ENCODE measurements at regions not wholly inside any gene's neighbourhood (a gene's known extent, or its start where the extent isn't known, plus 50 kb on each side); places are given as distances from the start of the nearest gene placed in this dataset.
A peak's percentile ranks its signal among the peaks of the same experiment; 100 is the strongest.

DNA sequence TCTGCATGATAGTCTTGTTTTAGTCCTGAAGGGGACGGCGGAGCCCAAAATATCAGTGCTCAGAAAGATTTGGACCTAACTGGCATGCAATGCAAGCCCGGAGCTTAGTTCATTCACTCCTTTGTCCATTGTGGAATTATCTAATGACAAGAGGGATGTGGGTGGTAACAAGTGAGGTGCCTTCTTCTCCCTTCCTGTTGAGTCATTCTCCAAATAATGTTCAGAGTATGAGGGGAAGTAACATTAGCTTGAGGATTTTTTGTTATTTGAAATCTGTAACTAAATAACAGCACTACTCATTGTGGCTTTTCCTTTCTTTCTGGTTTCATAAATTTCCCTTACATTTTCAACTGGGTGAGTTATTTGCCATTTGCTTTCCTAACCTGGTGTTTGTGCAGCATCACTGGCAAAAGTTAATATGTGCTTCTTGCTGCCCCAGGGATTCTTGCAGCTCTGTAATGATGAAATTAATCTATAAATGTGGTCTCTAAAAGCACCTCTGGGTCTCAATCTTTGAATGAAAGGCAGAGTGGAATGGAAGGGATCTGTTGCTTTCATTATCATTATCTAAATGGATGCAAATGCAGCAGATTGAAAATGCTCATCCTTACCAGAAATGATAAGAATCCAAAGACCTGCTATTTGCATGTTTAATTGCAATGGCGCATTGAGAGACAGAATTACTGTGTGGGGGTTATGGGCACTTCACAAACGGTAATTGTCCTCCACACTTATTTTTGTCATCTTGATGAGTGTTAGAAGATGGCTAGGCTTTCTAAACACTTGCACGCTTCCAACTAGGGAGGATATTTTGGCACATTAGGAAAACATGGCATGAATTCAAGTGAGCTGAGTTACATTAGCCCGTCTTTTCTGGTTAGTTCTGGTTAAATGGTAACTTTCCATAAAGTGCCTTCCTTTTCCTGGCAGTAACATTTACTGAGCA is 89.9 kb upstream of the MITF start:
- TF ChIP-seq, protein P1, sequence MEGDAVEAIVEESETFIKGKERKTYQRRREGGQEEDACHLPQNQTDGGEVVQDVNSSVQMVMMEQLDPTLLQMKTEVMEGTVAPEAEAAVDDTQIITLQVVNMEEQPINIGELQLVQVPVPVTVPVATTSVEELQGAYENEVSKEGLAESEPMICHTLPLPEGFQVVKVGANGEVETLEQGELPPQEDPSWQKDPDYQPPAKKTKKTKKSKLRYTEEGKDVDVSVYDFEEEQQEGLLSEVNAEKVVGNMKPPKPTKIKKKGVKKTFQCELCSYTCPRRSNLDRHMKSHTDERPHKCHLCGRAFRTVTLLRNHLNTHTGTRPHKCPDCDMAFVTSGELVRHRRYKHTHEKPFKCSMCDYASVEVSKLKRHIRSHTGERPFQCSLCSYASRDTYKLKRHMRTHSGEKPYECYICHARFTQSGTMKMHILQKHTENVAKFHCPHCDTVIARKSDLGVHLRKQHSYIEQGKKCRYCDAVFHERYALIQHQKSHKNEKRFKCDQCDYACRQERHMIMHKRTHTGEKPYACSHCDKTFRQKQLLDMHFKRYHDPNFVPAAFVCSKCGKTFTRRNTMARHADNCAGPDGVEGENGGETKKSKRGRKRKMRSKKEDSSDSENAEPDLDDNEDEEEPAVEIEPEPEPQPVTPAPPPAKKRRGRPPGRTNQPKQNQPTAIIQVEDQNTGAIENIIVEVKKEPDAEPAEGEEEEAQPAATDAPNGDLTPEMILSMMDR (IDR thresholded peaks at IDR 0.05; ENCODE audit: insufficient read depth, low read length, severe bottlenecking) = no peak
- Histone ChIP-seq H3K27me3 (ENCODE audit: control insufficient read depth, insufficient read depth, low read length) (no peaks in the 10 kb centered on the region), H3K4me3 (ENCODE audit: low read depth, low read length) (no peak overlapping the region), H3K36me3 (ENCODE audit: control insufficient read depth, insufficient read depth, low read length) (no peaks in the 10 kb centered on the region)
- no peak for FAIRE-seq
- DNase-seq (ENCODE audit: low read depth) = peak; percentile 78

DNA sequence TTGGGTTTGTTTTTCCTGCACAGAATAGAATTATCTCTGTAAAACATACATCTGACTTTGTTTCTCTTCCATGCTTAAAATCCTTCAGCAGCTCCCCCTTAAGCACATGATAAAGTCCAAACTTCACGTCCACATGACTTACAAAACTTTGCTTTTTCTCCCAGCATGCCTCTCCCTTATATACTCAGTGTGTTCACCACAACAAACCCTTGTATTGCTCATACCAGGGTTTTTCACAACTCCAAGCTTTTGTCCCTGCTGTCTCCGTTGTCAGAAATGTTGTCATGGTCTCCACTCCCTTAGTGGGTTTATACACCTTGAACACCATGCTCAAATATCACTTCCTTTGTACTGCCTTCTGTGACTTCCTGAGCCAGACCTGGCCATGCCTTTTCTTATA is 91.1 kb upstream of the MITF start:
- Histone ChIP-seq H3K27me3 (ENCODE audit: control insufficient read depth, insufficient read depth, low read length) (no peaks in the 10 kb centered on the region), H3K36me3 (ENCODE audit: control insufficient read depth, insufficient read depth, low read length) (no peaks in the 10 kb centered on the region), H3K4me3 (ENCODE audit: low read depth, low read length) (no peak overlapping the region)
- TF ChIP-seq, protein P1 (IDR thresholded peaks at IDR 0.05; ENCODE audit: insufficient read depth, low read length, severe bottlenecking) = no peak
- DNase-seq (ENCODE audit: low read depth) (no peak), FAIRE-seq (no peak)

DNA sequence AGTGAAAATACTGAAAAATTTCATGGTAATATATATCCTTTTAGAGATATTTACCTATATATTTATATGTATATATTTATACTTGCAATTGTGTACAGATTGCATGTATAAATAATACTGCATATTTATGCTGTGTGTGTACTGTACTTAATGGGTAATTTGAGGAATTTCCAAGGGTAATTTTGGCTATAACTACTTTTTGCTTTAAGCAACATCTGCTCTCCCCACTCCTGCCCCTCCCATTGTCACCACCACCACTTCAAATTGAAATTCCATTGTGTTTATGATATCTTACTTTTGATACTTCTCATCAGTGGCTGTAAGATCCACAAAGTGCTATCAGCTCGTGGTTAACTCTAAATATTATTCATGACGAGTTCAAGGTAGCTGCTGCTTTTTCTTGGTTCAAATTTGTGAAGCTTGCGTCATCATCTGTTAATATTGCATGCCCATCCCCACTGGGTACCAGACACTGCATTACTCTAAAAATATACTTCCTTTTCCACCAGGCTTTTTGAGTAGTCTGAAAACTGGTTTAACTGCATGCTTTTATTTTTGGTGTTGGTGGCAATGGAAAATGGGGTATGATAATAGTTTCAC is 91.7 kb upstream of the MITF start:
- FAIRE-seq (no peak), DNase-seq (ENCODE audit: low read depth) (no peak)
- TF ChIP-seq, protein P1 (IDR thresholded peaks at IDR 0.05; ENCODE audit: insufficient read depth, low read length, severe bottlenecking) = no peak
- Histone ChIP-seq H3K27me3 (ENCODE audit: control insufficient read depth, insufficient read depth, low read length) (no peaks in the 10 kb centered on the region), H3K4me3 (ENCODE audit: low read depth, low read length) (no peak overlapping the region), H3K36me3 (ENCODE audit: control insufficient read depth, insufficient read depth, low read length) (no peaks in the 10 kb centered on the region)

DNA sequence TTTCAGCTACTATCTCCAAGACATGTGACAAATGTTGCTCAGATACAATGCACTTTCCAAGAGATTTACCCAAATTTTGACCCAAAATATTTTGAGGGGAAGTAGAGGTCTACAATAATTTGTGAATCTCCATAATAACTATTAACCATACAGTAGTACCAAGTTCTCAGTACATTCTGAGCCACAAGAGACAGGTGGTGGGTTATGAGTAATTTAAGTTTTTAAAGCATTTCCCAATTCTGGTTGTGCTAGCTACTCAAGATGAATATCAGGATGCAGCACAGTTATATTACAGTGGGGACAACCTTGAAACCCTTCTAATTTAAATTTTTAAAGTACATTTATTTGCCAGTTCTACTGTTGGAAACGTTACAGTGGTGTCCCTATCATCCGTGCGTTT is 92.2 kb upstream of the MITF start:
- FAIRE-seq (no peak), DNase-seq (ENCODE audit: low read depth) (no peak)
- Histone ChIP-seq H3K4me3 (ENCODE audit: low read depth, low read length) (no peak overlapping the region), H3K36me3 (ENCODE audit: control insufficient read depth, insufficient read depth, low read length) (no peaks in the 10 kb centered on the region), H3K27me3 (ENCODE audit: control insufficient read depth, insufficient read depth, low read length) (no peaks in the 10 kb centered on the region)
- TF ChIP-seq, protein P1 (IDR thresholded peaks at IDR 0.05; ENCODE audit: insufficient read depth, low read length, severe bottlenecking) = no peak

DNA sequence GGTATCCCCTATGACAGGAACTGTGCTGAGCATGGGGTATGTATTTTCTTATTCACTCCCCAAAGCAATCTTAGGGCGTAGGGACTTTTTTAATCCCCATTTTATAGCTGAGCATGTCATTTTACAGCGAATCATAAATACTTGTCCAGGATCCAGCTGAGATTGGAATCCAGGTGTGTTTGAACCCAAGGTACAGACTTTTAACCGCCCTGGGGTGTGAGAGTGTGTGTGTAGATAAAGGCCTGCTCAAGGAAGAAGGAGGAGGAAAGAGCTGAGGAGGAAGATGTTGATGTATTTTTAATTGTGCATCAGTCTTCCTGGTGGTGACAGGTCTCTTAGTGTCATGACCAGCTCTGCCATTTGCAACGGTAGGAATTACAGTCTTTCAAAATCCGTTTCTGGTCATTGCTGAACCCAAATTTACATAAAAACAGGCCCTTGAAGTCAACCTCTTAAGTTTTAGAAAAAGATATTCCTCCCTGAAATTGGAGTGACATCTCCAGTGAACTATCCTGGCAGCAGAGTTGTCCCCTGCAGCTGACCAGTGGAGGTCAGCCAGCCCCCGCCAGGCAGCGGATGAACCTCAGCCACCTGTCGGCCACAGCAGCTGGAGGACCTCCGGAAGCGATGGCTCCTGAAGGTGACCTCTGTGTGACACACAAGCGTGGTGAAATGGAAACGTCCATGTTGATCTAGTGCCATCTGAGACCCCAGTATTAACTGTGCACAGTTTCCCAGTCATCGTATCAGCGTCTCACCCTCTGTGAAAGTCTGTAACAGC is 92.8 kb upstream of the MITF start:
- no peak for DNase-seq (ENCODE audit: low read depth)
- no peak overlapping the region for H3K4me3 ChIP-seq (ENCODE audit: low read depth, low read length)
- H3K27me3 ChIP-seq (ENCODE audit: control insufficient read depth, insufficient read depth, low read length) = no peaks in the 10 kb centered on the region
- FAIRE-seq = peak; percentile 80
- no peaks in the 10 kb centered on the region for H3K36me3 ChIP-seq (ENCODE audit: control insufficient read depth, insufficient read depth, low read length)
- TF ChIP-seq, protein P1 (IDR thresholded peaks at IDR 0.05; ENCODE audit: insufficient read depth, low read length, severe bottlenecking) = no peak

Measured in bronchial epithelial cell (primary cell).